ENCODE measurements at regions not wholly inside any gene's neighbourhood (a gene's known extent, or its start where the extent isn't known, plus 50 kb on each side); places are given as distances from the start of the nearest gene placed in this dataset.

GRCh38 chr2:52881606-52882005 lies 886.0 kb upstream of the CHAC2 start:
- no peak for TF ChIP-seq CTCF (tag by site-specific recombination; IDR thresholded peaks at IDR 0.05)
- no peak for TF ChIP-seq REPIN1 (tag by site-specific recombination; IDR thresholded peaks at IDR 0.05; ENCODE audit: low read depth)
- TF ChIP-seq ZNF518A (tag by site-specific recombination; conservative IDR thresholded peaks at IDR 0.05; ENCODE audit: low read depth), result no peak
- no peak for TF ChIP-seq ZBTB20 (tag by site-specific recombination; IDR thresholded peaks at IDR 0.05)
- no peak for TF ChIP-seq PBX3 (CRISPR knock-in tag; IDR thresholded peaks at IDR 0.05)
- no peak for TF ChIP-seq YY1 (tag by site-specific recombination; IDR thresholded peaks at IDR 0.05)
- TF ChIP-seq ZNF157 (tag by site-specific recombination; IDR thresholded peaks at IDR 0.05), result no peak
- TF ChIP-seq ZNF747 (tag by site-specific recombination; IDR thresholded peaks at IDR 0.05), result no peak
- no peak for TF ChIP-seq GLIS1 (tag by site-specific recombination; IDR thresholded peaks at IDR 0.05)
- no peak for TF ChIP-seq TRIM28 (IDR thresholded peaks at IDR 0.05; ENCODE audit: borderline replicate concordance, low read length)
